NB4 (cell line): ENCODE measurements at regions not wholly inside any gene's neighbourhood (a gene's known extent, or its start where the extent isn't known, plus 50 kb on each side); places are given as distances from the start of the nearest gene placed in this dataset.

ENCODE experiments used
- DNase-seq: peaks from one replicate; pipeline ENCODE4 v3.0.0; 2010; ENCODE audit warnings: low read depth
- H3K4me3 ChIP-seq: one replicate; pipeline ENCODE4 v1.5.1; 2011; ENCODE audit warnings: mild to moderate bottlenecking, low read depth, low read length, moderate library complexity
- MYC ChIP-seq: IDR thresholded peaks from 2 replicates; pipeline ENCODE4 v1.6.1; 2011; ENCODE audit warnings: low read depth, low read length
- POLR2A ChIP-seq: IDR thresholded peaks from 2 replicates; pipeline ENCODE4 v1.6.1; 2011; ENCODE audit warnings: mild to moderate bottlenecking; ENCODE audit not compliant: insufficient read length; ENCODE audit errors: extremely low read depth
- TF ChIP-seq, protein P1 (sequence below): IDR thresholded peaks from one replicate; pipeline ENCODE4 v1.5.1; 2012; ENCODE audit warnings: low read depth, low read length
- TF ChIP-seq, protein P2 (sequence below): IDR thresholded peaks from 2 replicates; pipeline ENCODE4 v1.6.1; 2011; ENCODE audit warnings: low read depth, low read length

DNA sequence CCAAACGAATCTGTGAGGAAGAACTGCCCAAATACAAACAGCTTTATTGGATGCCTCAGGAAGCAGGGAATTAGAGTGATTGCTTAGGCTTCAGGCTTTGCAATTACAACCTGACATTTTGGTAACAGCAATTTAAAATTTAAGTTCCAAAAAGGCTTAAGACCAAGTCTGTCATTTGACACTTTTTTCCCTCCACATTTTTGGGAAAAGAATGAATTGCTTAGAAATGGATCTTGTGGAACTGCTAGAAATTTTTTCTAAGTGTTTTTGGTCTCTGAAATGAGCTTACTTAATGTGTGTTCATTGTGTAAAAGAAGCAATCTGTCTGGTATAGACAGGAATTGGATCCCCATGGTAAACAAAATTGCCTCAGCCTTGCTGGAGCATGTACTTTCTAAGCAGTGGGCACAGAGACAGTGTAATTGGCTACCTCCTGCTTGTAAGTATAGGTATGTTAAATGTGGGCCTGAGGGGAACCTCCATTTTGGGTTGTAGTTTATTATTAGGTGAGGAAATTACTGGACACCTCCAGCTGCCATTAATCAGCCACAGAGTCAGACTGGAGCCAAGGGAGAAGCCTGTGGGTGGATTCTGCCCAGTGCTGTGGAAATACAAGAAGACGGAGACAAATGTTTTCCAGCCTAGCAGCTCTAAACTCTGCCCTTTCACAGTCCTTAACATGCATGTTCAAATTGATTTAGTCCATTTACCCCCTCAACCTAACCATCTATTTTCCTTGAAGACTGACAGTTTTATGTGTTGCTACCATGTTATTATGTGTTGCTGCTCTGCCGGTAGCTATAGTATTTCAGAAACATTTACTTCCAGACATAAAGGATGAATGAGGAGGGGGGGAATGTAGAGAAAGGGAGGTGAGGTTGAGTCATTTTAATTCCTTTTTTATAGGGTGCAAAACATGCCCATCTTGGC, 473.0 kb downstream of the SPRY1 start:
- TF ChIP-seq, protein P1, sequence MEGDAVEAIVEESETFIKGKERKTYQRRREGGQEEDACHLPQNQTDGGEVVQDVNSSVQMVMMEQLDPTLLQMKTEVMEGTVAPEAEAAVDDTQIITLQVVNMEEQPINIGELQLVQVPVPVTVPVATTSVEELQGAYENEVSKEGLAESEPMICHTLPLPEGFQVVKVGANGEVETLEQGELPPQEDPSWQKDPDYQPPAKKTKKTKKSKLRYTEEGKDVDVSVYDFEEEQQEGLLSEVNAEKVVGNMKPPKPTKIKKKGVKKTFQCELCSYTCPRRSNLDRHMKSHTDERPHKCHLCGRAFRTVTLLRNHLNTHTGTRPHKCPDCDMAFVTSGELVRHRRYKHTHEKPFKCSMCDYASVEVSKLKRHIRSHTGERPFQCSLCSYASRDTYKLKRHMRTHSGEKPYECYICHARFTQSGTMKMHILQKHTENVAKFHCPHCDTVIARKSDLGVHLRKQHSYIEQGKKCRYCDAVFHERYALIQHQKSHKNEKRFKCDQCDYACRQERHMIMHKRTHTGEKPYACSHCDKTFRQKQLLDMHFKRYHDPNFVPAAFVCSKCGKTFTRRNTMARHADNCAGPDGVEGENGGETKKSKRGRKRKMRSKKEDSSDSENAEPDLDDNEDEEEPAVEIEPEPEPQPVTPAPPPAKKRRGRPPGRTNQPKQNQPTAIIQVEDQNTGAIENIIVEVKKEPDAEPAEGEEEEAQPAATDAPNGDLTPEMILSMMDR = no peak
- TF ChIP-seq MYC (no peak), POLR2A (no peak)
- TF ChIP-seq, protein P2, sequence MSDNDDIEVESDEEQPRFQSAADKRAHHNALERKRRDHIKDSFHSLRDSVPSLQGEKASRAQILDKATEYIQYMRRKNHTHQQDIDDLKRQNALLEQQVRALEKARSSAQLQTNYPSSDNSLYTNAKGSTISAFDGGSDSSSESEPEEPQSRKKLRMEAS = no peak
- no peak for DNase-seq
- H3K4me3 ChIP-seq = no peak overlapping the region

DNA sequence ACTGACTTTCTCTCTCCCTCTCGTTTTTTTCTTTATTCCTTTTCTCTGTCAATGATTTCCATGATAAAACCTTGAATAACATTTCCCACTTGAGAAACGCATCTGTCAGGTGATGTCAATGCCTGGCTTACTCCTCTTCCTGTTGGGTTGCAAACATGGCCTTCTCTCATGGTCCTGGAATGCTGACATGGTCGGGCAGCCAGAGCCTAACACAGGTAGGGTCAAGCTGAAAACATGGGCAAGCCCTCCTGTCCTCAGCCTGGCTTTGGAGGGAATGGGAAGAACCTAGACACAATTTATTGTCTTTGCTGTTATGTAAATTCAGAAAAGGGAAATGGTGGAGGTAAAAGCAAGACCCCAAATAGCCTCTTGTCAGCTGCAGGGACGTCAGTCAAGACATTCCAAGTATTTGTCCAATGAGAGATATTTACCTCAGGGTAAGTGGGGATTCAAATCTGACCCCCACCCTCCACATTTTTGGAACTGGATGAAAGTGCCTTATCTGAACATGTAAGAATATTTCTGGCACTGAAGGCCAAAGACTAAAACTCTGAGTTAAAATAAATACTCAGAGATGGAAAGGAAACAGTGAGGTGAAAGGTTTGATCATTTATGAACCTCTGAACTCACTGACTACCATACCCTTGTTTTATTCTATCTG, 473.8 kb downstream of the SPRY1 start:
- DNase-seq = no peak
- H3K4me3 ChIP-seq = no peak overlapping the region
- no peak for TF ChIP-seq POLR2A
- TF ChIP-seq, protein P2 = no peak
- no peak for TF ChIP-seq MYC
- TF ChIP-seq, protein P1 = no peak

DNA sequence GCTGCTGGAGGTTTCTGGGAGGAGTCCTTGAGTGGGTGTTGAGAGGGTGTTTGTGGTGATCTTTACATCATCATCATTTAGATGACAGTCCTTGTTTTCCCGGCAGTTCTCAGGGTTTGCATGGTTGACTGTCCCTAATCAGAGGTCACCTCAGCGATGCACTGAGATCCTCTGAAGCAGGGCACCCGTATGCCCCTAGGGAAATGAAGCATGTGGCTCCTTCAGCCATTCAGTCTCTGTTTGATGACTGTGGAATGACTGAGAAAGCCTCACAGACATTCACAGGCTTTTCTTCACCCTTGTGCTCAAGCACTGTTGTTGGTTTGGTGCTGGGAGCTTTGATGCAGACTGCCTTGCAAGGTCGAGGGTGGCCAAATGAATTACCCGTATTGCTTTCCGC, 474.7 kb downstream of the SPRY1 start:
- TF ChIP-seq POLR2A = no peak
- TF ChIP-seq, protein P1 = no peak
- TF ChIP-seq, protein P2 = no peak
- no peak for TF ChIP-seq MYC
- H3K4me3 ChIP-seq = no peak overlapping the region
- DNase-seq = no peak

DNA sequence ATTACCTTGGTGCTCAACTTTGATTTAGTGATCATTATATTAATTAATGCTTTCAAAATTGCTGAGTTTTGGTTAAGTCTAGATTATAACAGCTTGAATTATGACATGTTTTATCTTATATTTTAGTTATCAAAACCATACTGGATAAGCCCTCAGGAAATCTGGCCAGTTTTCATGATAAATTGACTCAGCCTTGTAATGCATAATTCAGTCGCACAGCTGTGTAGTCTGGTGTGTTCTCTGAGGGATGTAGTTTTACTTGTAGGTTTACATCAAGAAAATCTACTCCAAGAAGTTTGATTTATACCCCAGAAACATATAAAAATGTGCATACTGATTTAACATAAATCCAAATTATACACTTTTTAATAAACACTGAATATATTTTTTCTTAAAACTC, 477.5 kb downstream of the SPRY1 start:
- TF ChIP-seq, protein P1 = no peak
- TF ChIP-seq MYC = no peak
- TF ChIP-seq POLR2A = no peak
- TF ChIP-seq, protein P2 = no peak
- no peak for DNase-seq
- no peak overlapping the region for H3K4me3 ChIP-seq

DNA sequence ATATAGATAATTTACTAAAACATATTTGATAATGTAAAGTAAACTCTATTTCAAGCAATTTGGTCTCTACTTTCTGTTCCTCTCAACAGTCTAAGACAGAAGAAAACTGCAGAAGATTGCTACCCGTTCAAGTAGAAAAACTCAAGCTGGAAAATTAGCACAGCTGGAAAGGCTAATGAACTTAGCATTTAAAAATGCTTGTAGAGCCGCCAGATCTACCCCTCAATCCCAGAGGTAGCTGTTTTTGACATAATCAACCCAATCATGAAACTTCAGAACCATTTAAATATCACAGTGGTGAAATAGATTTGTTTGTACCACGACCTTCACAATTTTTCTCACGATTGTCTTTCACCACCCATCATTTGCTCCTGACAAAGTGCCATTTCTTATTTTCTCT, 479.5 kb downstream of the SPRY1 start:
- DNase-seq = no peak
- no peak overlapping the region for H3K4me3 ChIP-seq
- TF ChIP-seq MYC (no peak), POLR2A (no peak)
- TF ChIP-seq, protein P2 = no peak
- TF ChIP-seq, protein P1 = no peak
